WTC11 (cell line): ENCODE measurements at regions not wholly inside any gene's neighbourhood (a gene's known extent, or its start where the extent isn't known, plus 50 kb on each side); places are given as distances from the start of the nearest gene placed in this dataset.

Experiments
- ATAC-seq: fragments of 200-7000 bp; cut with Tn5 transposase; 2 replicates; pipeline ENCODE4 v1.10.0; 2021; ENCODE audit warnings: mild to moderate bottlenecking, moderate library complexity
- CTCF ChIA-PET: fragments of 300-600 bp; sonication (Branson Sonifier 250); formaldehyde crosslinking; loops from one replicate; lab custom pipeline; 2021; ENCODE audit warnings: antibody characterized with exemption; lab: Charles Lee
- POLR2A ChIA-PET: fragments of 350-600 bp; sonication (Branson Sonifier 250); formaldehyde crosslinking; loops from one replicate; lab custom pipeline; 2021; ENCODE audit warnings: antibody characterized with exemption; lab: Charles Lee
- DNase-seq: peaks from one replicate; pipeline ENCODE4 v3.0.0; 2021; ENCODE audit warnings: low spot score
- H3K27ac Mint-ChIP-seq: 2 replicates; pipeline ENCODE4 v1.8.0; 2021; ENCODE audit warnings: mixed read lengths
- H3K27me3 Mint-ChIP-seq: 2 replicates; pipeline ENCODE4 v1.8.0; 2021; ENCODE audit warnings: low read depth, mild to moderate bottlenecking, moderate library complexity, mixed read lengths
- H3K36me3 Mint-ChIP-seq: 2 replicates; pipeline ENCODE4 v1.8.0; 2021; ENCODE audit warnings: mixed read lengths
- H3K4me1 Mint-ChIP-seq: 2 replicates; pipeline ENCODE4 v1.8.0; 2022; ENCODE audit warnings: mixed read lengths
- H3K4me3 Mint-ChIP-seq: 2 replicates; pipeline ENCODE4 v1.8.0; 2021; ENCODE audit warnings: mild to moderate bottlenecking, moderate library complexity, mixed read lengths
- H3K9me3 Mint-ChIP-seq: 2 replicates; pipeline ENCODE4 v1.8.0; 2021; ENCODE audit warnings: mixed read lengths
- CREB1 ChIP-seq: sonication (generic); formaldehyde crosslinking; IDR thresholded peaks from 2 replicates; pipeline ENCODE4 v1.8.0; 2023; ENCODE audit warnings: mild to moderate bottlenecking, missing genetic modification reagents
- CREM ChIP-seq: sonication (generic); formaldehyde crosslinking; IDR thresholded peaks from 2 replicates; pipeline ENCODE4 v1.8.1; 2022; ENCODE audit warnings: mild to moderate bottlenecking, missing genetic modification reagents, moderate library complexity
- E2F5 ChIP-seq: sonication (generic); formaldehyde crosslinking; IDR thresholded peaks from 2 replicates; pipeline ENCODE4 v1.8.1; 2022; ENCODE audit warnings: mild to moderate bottlenecking, moderate library complexity, missing genetic modification reagents
- ERG ChIP-seq: fragments of 250-450 bp; sonication (Bioruptor Pico); IDR thresholded peaks from 2 replicates; pipeline ENCODE4 v1.8.0; 2021; ENCODE audit warnings: mild to moderate bottlenecking
- FOXJ3 ChIP-seq: sonication (generic); formaldehyde crosslinking; IDR thresholded peaks from 2 replicates; pipeline ENCODE4 v1.9.0; 2021; ENCODE audit warnings: missing genetic modification reagents, mild to moderate bottlenecking, borderline replicate concordance
- JUN ChIP-seq: sonication (generic); formaldehyde crosslinking; IDR thresholded peaks from 2 replicates; pipeline ENCODE4 v1.8.0; 2023; ENCODE audit warnings: mild to moderate bottlenecking, missing genetic modification reagents
- NFYB ChIP-seq: sonication (generic); formaldehyde crosslinking; conservative IDR thresholded peaks from 2 replicates; pipeline ENCODE4 v1.8.0; 2022; ENCODE audit warnings: low read depth, missing genetic modification reagents
- NR3C1 ChIP-seq: sonication (generic); formaldehyde crosslinking; conservative IDR thresholded peaks from 2 replicates; pipeline ENCODE4 v1.8.1; 2023; ENCODE audit warnings: low read depth, mild to moderate bottlenecking, missing genetic modification reagents
- TEAD4 ChIP-seq: sonication (generic); formaldehyde crosslinking; IDR thresholded peaks from 2 replicates; pipeline ENCODE4 v1.8.0; 2022; ENCODE audit warnings: mild to moderate bottlenecking, missing genetic modification reagents
- USF2 ChIP-seq: sonication (generic); formaldehyde crosslinking; IDR thresholded peaks from 2 replicates; pipeline ENCODE4 v1.8.1; 2023; ENCODE audit warnings: mild to moderate bottlenecking, missing genetic modification reagents, moderate library complexity
- TF ChIP-seq, protein P1 (sequence below): sonication (generic); formaldehyde crosslinking; IDR thresholded peaks from 2 replicates; pipeline ENCODE4 v1.8.1; 2023; ENCODE audit warnings: mild to moderate bottlenecking, missing genetic modification reagents
- TF ChIP-seq, protein P2 (sequence below): fragments of 250-450 bp; sonication (Bioruptor Pico); conservative IDR thresholded peaks from 2 replicates; pipeline ENCODE4 v1.9.0; 2021; ENCODE audit warnings: mild to moderate bottlenecking
- TF ChIP-seq, protein P3 (sequence below): sonication (generic); formaldehyde crosslinking; IDR thresholded peaks from 2 replicates; pipeline ENCODE4 v1.8.0; 2022; ENCODE audit warnings: missing genetic modification reagents

- H3K27me3 Mint-ChIP-seq: no peaks in the 10 kb centered on the region
- DNase-seq (no peak), ATAC-seq (no peak)
- peaks cover 22% of the 10 kb centered on the region for H3K4me1 Mint-ChIP-seq
- TF ChIP-seq E2F5: no peak
- TF ChIP-seq, protein P1, sequence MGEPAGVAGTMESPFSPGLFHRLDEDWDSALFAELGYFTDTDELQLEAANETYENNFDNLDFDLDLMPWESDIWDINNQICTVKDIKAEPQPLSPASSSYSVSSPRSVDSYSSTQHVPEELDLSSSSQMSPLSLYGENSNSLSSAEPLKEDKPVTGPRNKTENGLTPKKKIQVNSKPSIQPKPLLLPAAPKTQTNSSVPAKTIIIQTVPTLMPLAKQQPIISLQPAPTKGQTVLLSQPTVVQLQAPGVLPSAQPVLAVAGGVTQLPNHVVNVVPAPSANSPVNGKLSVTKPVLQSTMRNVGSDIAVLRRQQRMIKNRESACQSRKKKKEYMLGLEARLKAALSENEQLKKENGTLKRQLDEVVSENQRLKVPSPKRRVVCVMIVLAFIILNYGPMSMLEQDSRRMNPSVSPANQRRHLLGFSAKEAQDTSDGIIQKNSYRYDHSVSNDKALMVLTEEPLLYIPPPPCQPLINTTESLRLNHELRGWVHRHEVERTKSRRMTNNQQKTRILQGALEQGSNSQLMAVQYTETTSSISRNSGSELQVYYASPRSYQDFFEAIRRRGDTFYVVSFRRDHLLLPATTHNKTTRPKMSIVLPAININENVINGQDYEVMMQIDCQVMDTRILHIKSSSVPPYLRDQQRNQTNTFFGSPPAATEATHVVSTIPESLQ (CRISPR knock-in tag): no peak
- no peak for TF ChIP-seq USF2 (CRISPR knock-in tag)
- no peaks in the 10 kb centered on the region for H3K36me3 Mint-ChIP-seq
- H3K9me3 Mint-ChIP-seq: peaks cover 14% of the 10 kb centered on the region
- H3K27ac Mint-ChIP-seq: no peak overlapping the region
- CTCF ChIA-PET: no interaction called here
- no peak overlapping the region for H3K4me3 Mint-ChIP-seq
- POLR2A ChIA-PET: no interaction called here
These were observed 192.6 kb upstream of the GGTLC1 start for GRCh38 chr20:24181151-24181550.

DNA sequence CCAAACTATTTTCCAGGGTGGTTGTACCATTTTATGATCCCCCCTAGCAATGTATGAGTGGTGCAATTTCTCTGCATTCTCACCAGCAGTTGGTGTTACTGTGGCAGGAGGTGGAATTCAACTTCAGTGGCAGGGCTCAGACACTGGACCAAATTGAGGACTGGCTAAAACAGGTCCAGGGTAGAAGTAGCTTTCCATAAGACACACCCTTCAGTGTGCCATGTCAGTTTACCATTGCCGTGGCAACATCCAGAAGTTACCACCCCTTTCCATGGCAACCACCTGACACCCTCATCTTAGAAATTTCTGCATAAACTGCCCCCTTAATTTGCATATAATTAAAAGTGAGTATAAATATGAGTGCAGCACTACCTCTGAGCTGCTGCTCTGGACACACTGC is 180.7 kb upstream of the GGTLC1 start:
- peaks cover 20% of the 10 kb centered on the region for H3K36me3 Mint-ChIP-seq
- POLR2A ChIA-PET: no interaction called here
- TF ChIP-seq CREB1 (no peak), E2F5 (no peak), NFYB (CRISPR knock-in tag) (no peak)
- TF ChIP-seq, protein P2, sequence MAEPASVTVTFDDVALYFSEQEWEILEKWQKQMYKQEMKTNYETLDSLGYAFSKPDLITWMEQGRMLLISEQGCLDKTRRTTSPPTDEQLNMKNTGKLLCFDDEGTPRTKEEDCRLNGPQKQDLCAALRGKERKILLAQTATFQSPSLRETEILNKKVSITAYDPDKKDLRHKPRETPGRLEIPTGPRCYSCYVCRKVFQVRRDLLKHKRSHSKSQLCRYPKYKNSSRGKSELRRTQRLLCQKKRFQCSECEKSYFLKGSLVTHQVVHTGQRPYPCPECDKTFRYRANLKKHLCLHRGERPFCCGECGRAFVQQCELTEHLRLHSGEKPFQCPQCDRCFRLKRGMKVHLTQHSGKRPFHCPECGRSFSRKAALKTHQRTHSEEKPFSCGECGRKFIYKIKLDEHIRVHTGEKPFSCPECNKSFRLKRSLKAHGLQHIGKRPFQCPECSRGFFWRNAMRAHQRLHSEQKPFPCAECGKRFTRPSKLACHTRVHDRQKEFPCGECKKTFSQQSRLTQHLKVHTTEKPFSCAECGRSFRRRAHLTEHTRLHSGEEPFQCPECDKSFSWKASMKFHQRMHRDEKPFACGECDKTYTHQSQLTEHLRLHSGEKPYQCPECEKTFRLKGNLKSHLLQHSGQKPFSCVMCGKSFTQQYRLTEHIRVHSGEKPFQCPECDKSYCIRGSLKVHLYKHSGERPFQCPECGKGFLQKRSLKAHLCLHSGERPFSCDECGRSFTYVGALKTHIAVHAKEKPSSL: no peak
- ATAC-seq (no peak), DNase-seq (no peak)
- no peak overlapping the region for H3K27ac Mint-ChIP-seq
- CTCF ChIA-PET: interaction anchor here (1.2 kb wide), 1 partner anchor 8 kb away, joined by 3 read pairs; no protein-coding TSS in a partner anchor
- H3K4me3 Mint-ChIP-seq: no peak overlapping the region
- H3K27me3 Mint-ChIP-seq: peaks cover 3% of the 10 kb centered on the region
- H3K4me1 Mint-ChIP-seq: peaks cover 30% of the 10 kb centered on the region
- peaks cover 32% of the 10 kb centered on the region for H3K9me3 Mint-ChIP-seq

- ATAC-seq: no peak
- Mint-ChIP-seq H3K4me1 (peaks cover 32% of the 10 kb centered on the region), H3K27me3 (no peaks in the 10 kb centered on the region; the same call in 1 of the 2 replicates), H3K27ac (no peak overlapping the region), H3K36me3 (peaks cover under 1% of the 10 kb centered on the region), H3K4me3 (no peak overlapping the region), H3K9me3 (peaks cover 8% of the 10 kb centered on the region)
- TF ChIP-seq FOXJ3 (CRISPR knock-in tag) (no peak), NR3C1 (CRISPR knock-in tag) (no peak), JUN (CRISPR knock-in tag) (no peak), CREM (CRISPR knock-in tag) (no peak), ERG (CRISPR knock-in tag) (no peak)
- CTCF ChIA-PET: interaction anchor here (1.1 to 1.3 kb wide), 2 partner anchors 17 to 43 kb away, joined by 3 to 4 read pairs; no protein-coding TSS in a partner anchor
- no peak for DNase-seq
- POLR2A ChIA-PET: no interaction called here
These were observed 177.8 kb upstream of the GGTLC1 start for GRCh38 chr20:24166412-24166811.

- H3K27ac Mint-ChIP-seq: no peak overlapping the region
- ChIA-PET CTCF (interaction anchor here (1.1 to 1.3 kb wide), 2 partner anchors 16 to 43 kb away, joined by 3 to 4 read pairs; no protein-coding TSS in a partner anchor), POLR2A (no interaction called here)
- no peak overlapping the region for H3K4me3 Mint-ChIP-seq
- H3K4me1 Mint-ChIP-seq: peaks cover 32% of the 10 kb centered on the region
- no peak for DNase-seq
- H3K9me3 Mint-ChIP-seq: peaks cover 4% of the 10 kb centered on the region
- no peaks in the 10 kb centered on the region for H3K36me3 Mint-ChIP-seq
- ATAC-seq: peak; percentile 64
- H3K27me3 Mint-ChIP-seq: peaks cover 2% of the 10 kb centered on the region; the same call in 1 of the 2 replicates
- TF ChIP-seq, protein P2: no peak
- TF ChIP-seq, protein P3, sequence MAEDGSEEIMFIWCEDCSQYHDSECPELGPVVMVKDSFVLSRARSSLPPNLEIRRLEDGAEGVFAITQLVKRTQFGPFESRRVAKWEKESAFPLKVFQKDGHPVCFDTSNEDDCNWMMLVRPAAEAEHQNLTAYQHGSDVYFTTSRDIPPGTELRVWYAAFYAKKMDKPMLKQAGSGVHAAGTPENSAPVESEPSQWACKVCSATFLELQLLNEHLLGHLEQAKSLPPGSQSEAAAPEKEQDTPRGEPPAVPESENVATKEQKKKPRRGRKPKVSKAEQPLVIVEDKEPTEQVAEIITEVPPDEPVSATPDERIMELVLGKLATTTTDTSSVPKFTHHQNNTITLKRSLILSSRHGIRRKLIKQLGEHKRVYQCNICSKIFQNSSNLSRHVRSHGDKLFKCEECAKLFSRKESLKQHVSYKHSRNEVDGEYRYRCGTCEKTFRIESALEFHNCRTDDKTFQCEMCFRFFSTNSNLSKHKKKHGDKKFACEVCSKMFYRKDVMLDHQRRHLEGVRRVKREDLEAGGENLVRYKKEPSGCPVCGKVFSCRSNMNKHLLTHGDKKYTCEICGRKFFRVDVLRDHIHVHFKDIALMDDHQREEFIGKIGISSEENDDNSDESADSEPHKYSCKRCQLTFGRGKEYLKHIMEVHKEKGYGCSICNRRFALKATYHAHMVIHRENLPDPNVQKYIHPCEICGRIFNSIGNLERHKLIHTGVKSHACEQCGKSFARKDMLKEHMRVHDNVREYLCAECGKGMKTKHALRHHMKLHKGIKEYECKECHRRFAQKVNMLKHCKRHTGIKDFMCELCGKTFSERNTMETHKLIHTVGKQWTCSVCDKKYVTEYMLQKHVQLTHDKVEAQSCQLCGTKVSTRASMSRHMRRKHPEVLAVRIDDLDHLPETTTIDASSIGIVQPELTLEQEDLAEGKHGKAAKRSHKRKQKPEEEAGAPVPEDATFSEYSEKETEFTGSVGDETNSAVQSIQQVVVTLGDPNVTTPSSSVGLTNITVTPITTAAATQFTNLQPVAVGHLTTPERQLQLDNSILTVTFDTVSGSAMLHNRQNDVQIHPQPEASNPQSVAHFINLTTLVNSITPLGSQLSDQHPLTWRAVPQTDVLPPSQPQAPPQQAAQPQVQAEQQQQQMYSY (CRISPR knock-in tag): no peak
- TF ChIP-seq TEAD4 (CRISPR knock-in tag): no peak
These were observed 177.5 kb upstream of the GGTLC1 start for GRCh38 chr20:24166123-24166381.
